GM12873 (cell line): ENCODE measurements at regions not wholly inside any gene's neighbourhood (a gene's known extent, or its start where the extent isn't known, plus 50 kb on each side); places are given as distances from the start of the nearest gene placed in this dataset.

Experiments used
- CTCF ChIP-seq: IDR thresholded peaks from 2 replicates; pipeline ENCODE4 v1.5.1; 2012; ENCODE audit warnings: low read depth, mild to moderate bottlenecking, moderate library complexity, low read length, control low read depth; ENCODE audit not compliant: insufficient read depth; ENCODE audit errors: missing control alignments

GRCh38 chr11:127057126-127057525 lies 56.6 kb upstream of the KIRREL3 start:
- TF ChIP-seq CTCF, result no peak

GRCh38 chr11:127056338-127056971 lies 55.9 kb upstream of the KIRREL3 start:
- TF ChIP-seq CTCF, result no peak

GRCh38 chr11:127055236-127055635 lies 54.7 kb upstream of the KIRREL3 start:
- TF ChIP-seq CTCF, result no peak

GRCh38 chr11:127054153-127054552 lies 53.6 kb upstream of the KIRREL3 start:
- TF ChIP-seq CTCF, result no peak

GRCh38 chr11:127052404-127052803 lies 51.8 kb upstream of the KIRREL3 start:
- no peak for TF ChIP-seq CTCF
